HG02763 (cell line): ENCODE measurements at regions not wholly inside any gene's neighbourhood (a gene's known extent, or its start where the extent isn't known, plus 50 kb on each side); places are given as distances from the start of the nearest gene placed in this dataset.

Experiments used
- ATAC-seq: cut with Tn5 transposase; IDR thresholded peaks from one replicate; pipeline ENCODE4 v1.9.1; 2021; ENCODE audit warnings: mild to moderate bottlenecking, moderate library complexity; ENCODE audit not compliant: unreplicated experiment

- ATAC-seq, result no peak
Observed at GRCh38 chr14:98288825-98289224, 983.2 kb downstream of the BCL11B start.

DNA sequence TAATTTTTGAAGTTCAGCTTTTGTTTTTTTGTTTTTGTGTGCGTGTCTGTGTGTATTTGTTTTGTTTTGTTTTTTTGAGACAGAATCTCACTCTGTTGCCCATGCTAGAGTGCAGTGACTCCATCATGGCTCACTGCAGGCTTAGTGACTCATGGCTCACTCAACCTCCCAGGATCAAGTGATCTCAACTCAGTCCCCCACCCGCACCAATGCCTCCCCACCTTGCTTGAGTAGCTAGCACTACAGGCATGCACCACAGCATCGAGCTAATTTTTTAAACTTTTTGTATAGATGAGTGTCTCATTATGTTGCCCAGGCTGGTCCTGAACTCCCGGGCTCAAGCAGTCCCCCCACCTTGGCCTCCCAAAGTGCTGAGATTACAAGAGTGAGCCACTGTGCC, 981.4 kb downstream of the BCL11B start:
- ATAC-seq, result no peak

DNA sequence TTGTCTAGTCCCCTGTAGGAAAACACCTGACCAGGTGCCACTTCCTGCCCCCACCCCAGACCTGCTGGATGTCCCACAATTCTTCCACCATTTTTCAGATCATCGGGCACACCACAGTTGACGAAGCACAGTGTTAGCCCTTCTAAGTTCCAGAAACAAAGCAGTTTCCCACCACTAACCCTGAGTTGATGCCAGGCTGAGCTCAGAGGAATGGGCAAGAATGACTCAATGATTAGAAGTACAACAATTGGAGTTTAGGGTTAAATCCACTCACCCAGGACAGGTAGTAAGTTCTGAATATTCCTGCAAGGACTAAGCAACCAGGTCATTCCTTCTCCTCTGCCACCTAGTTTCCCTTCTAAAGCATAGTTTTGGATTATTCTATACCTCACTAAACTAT, 979.8 kb downstream of the BCL11B start:
- ATAC-seq, result no peak

DNA sequence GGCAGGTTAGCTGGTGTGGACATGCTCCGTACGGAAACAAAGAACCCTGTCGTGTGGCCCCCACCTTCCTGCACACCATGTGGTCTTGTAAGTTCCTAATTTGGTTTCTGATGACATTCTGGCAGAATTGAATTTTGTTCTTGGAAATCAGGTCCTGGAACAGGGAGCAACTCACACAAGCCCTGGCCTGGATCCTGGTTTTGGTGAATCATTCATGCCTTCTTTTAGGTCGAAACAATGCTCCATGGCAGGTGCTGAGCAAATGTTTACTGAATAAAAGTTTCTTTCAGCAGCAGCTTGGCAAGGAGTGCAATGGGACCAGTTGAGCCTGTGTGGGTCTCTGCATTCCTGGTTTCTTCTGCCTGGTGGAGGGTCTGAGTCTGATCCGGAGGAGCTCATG, 978.4 kb downstream of the BCL11B start:
- ATAC-seq, result no peak

- no peak for ATAC-seq
Observed at GRCh38 chr14:98296895-98297294, 975.1 kb downstream of the BCL11B start.

GRCh38 chr14:98297567-98297966, 974.4 kb downstream of the BCL11B start:
- no peak for ATAC-seq

- ATAC-seq, result no peak
Observed at GRCh38 chr14:98298481-98299244, 973.3 kb downstream of the BCL11B start.

DNA sequence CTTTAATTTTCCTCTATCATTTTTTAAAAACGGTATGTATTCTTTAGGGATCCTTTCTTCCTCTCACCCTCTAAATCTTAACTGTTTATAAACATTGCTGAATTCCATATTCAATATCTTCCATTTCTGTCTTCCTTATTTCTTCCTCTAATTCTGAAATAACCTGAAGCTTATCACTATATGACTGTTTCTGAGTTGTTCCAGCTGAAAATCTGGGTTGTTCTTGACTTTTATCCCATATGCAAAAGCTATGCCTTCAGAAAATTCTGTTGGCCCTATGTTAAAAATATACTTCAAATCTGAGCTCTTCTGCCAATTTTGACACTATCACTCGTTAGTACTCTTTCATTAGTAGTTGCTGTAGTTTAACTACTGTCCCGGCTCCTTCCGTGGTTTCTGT, 970.3 kb downstream of the BCL11B start:
- ATAC-seq, result no peak

DNA sequence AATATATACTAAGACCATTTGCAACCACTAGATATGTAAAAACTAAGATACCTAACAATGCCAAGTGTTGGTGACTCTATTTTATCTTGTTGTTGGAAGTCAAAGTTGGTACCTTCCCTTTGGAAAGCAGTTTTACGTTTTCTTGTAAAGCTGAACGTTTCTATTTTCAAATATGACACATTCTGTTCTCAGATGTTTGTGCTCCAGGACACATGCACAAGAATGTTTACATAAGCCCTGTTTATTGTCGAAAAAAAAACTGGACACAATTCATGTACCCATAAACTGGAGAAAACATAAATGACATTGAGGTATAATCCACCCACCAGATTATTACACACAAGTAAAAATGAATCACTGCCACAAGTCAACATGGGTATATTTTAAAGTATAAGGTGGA, 967.4 kb downstream of the BCL11B start:
- no peak for ATAC-seq

GRCh38 chr14:98309591-98309990, 962.4 kb downstream of the BCL11B start:
- ATAC-seq, result no peak

DNA sequence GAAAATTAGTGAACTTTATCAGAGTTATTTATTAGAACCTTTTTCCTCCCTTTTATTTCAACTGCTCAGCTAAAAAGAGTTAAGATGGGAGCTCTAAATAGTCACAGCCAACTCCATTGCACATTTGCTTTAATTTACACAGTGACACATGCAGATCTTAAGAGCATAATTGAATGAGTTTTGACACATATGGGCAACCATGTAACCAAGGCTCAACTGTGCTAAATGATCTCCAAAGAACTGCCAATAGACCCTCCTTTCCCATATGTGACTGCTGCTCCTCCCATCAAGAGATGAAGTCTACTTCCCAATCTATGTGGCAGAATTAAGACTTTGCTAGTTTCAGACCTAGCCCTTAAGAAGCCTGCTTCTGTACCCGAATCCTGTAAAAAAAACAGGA, 960.0 kb downstream of the BCL11B start:
- ATAC-seq, result no peak

- ATAC-seq, result no peak
Observed at GRCh38 chr14:98321841-98322240, 950.2 kb downstream of the BCL11B start.

DNA sequence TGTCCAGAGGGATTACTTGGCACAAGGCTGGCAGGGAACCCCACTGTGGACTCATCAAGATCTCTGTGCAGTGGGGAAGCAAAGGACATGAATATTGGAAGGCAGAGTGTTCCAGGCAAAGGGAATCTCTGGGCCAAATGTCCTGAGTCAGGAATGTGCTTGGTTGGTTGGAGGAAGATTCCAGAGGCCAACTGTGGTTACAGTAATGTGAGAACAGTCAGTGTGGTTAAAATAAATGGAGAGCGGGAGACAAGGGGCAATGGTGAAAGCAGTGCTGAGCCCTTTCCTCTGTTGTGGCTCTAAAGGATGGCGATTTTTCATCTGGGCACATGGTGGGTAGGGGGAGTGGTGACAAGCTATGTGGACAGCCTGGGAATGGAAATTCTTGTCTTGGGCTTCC, 948.2 kb downstream of the BCL11B start:
- no peak for ATAC-seq

- ATAC-seq, result no peak
Observed at GRCh38 chr14:98325761-98326160, 946.2 kb downstream of the BCL11B start.

DNA sequence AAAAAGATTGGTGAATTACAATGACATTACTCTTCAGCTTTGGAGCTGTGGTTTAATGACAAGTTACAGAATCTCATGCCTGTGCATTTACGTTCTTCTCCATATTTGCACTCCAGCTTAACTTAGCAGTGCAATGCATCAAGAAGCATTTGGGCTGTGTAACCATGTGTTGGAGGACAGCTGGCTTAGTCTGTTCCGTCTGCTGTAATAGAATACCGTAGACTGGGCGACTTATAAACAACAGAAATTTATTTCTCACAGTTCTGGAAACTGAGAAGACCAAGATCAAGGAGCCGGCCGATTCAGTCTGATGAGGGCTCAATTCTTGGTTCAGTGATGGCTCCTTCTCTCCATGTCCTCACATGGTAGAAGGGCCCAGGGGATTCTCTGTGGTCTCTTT, 943.5 kb downstream of the BCL11B start:
- ATAC-seq, result no peak

DNA sequence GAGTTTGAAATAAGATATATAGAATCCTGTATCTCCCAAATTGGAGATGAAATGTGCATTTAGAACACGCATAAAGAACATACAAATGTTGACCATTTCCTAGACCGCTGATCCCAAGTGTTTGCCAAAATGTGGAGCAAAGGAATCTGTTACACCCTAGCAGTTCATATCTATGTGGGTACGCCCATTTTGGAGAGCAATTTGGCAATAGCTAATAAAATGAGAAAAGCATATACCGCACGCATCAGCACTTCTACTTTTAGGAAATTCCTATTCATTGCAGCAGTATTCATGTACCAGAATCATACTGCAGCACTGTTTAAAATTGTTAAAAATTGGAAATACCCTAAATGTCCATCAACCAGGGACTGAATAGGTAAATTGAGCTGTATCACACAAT, 937.8 kb downstream of the BCL11B start:
- ATAC-seq, result no peak

DNA sequence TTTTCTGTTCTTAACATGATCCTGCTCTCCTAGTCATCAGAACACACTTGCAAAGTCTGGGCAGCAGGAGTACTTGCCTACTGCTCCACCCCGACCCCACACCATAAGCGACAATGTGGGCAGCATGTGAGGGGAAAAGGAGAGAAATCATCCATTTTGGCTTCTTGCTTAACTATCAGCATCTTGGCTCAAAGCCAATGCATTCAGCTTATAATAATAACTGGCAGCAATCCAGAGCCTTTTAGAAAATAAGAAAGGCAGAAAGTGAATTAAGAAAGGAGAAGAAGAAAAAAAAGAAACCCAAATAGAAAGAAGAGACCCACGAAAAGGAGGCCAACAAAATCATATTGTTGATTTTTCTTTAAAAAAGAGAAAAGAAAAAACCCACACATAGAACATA, 930.8 kb downstream of the BCL11B start:
- no peak for ATAC-seq

DNA sequence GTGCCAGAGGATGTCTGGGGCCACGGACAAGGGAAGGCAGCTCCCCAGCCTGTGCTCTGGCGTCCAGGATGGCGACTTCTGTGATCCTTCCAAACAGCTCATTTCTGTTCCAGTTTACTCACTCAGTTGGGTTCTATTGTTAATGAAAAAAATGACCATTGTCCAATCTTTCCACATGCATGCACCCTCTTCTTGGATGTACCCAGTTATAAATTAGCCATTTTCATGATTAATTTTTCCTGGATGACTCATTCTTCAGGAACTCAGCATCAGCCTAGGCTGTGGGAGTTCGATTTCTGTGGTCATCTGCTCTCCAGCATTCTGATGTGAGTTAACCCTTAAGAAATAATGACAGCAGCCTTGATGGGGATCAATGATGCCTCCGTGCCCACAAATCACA, 926.8 kb downstream of the BCL11B start:
- no peak for ATAC-seq

GRCh38 chr14:98347686-98348085, 924.3 kb downstream of the BCL11B start:
- ATAC-seq, result no peak

- no peak for ATAC-seq
Observed at GRCh38 chr14:98348505-98348904, 923.5 kb downstream of the BCL11B start.

- ATAC-seq, result no peak
Observed at GRCh38 chr14:98350213-98350612, 921.8 kb downstream of the BCL11B start.

- no peak for ATAC-seq
Observed at GRCh38 chr14:98364961-98365360, 907.0 kb downstream of the BCL11B start.

DNA sequence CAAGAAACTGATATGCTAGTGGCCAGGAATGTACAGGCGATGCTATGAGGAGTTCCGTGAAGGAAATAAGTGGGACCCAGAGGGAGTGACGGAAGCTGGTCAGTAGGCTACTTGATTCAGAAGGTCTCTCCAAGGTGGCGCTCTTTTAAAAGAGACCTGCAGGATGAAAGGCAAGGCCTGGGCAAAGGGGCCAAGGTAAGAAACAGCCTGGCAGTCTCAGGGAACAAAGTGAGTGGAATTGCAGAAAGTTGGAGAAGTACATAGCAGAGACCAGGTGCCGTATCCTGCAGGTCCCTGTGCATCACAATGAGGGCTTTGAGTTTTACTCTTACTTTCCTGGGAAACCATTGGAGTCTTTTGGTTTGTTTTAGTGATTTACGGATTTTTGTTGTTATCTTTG, 905.6 kb downstream of the BCL11B start:
- no peak for ATAC-seq
